ENCODE measurements at regions not wholly inside any gene's neighbourhood (a gene's known extent, or its start where the extent isn't known, plus 50 kb on each side); places are given as distances from the start of the nearest gene placed in this dataset.

GRCh38 chr13:74316547-74316946, 182.3 kb upstream of the KLF12 start:
- no peak for TF ChIP-seq CTCF (conservative IDR thresholded peaks at IDR 0.05)

DNA sequence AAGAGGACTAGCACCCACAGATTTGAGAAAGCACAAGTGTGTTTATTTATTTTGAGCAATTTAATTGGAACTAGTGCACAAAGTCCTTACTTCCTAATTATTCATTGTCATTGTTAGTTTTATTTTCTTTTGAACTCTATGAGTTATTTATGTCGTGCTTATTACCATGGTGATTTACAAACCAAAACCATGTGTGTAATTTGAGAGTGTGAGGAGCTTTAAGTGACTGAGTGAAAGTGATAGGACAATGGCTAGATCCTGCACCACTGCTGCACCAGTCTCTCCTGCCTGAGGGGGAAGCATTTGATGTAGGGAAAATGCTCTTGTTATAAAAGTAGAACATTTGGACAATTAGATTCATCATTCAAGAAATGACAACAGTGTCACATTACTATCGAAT, 172.3 kb upstream of the KLF12 start:
- H3K27ac ChIP-seq = no peak overlapping the region
- TF ChIP-seq CTCF (conservative IDR thresholded peaks at IDR 0.05) = no peak

More at GRCh38 chr13:74316547-74316946, 182.3 kb upstream of the KLF12 start:
- H3K27ac ChIP-seq = no peak overlapping the region

DNA sequence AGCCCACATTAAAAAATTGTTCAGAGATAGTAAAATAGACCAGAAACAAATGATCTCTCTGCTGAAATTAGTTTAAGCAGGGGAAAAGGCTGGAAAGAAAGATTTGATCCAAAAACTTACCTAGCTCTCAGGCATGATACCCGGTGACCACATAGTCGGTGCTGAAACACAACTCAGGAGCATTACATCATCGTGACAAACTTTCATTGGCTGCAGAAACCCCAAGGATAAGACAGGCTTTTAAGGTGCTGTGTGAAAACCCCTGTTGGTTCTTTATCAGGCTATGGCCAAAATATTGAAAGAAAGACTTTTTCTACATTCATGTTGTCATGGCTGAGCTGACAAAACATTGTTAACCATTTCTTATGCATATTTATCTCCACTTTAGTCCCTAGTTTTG, 171.7 kb upstream of the KLF12 start:
- TF ChIP-seq CTCF (conservative IDR thresholded peaks at IDR 0.05) = no peak
- no peak overlapping the region for H3K27ac ChIP-seq

DNA sequence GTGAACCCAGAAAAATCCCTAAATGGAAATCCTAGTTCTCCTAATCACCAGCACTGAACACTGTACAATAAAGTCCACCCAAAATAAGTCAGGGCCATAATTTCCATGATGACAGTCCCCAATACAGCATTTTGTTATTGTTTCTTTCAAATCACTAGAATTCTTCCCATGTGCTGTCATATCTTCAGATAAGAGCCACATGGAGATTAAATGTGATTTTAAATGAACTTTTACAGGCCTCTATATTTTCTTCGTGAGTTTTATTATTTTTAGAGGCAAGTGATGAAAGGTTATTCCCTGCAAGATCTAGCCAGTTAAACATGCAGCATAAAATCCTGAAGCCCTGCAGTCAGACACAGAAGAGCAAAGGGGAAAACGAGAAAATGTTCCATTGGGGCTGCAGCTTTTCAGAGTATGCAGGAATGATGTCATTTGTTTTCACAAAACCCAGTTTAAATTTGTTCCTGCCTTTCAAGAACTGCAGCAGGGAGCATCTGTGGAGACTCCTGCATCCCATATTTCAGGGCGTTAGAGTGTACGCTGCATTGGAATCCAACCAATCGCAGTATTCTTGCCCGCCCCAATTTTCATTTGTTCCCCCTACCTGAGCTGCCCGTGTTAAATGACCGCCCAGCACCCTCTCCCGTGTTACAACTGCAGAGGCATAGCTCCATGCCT, 167.2 kb upstream of the KLF12 start:
- no peak for TF ChIP-seq CTCF (conservative IDR thresholded peaks at IDR 0.05)

GRCh38 chr13:74300162-74300561, 166.0 kb upstream of the KLF12 start:
- TF ChIP-seq CTCF (conservative IDR thresholded peaks at IDR 0.05) = no peak
- H3K27ac ChIP-seq = no peak overlapping the region

More for the DNA sequence above, 167.2 kb upstream of the KLF12 start:
- no peak overlapping the region for H3K27ac ChIP-seq

GRCh38 chr13:74299721-74300120, 165.5 kb upstream of the KLF12 start:
- no peak for TF ChIP-seq CTCF (conservative IDR thresholded peaks at IDR 0.05)
- no peak overlapping the region for H3K27ac ChIP-seq

DNA sequence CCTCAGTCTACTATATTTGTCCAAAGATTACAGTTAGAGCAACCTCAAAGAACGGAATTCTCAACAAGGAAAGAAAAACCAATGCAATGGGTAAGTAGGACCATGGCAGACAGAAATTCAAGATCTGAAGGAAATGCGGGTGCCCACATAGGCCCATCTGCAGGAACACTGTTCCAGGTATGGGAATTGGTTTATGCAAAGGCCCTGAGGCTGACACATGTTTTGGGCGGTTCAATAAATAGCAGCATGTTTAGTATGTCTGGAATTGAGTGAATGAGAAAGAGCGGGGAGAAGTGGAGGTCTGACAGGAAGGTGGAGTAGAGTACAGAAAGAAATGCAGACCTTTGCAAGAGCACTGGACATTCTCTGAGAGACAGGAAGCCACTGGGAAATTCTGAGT, 164.7 kb upstream of the KLF12 start:
- TF ChIP-seq CTCF (conservative IDR thresholded peaks at IDR 0.05) = no peak
- no peak overlapping the region for H3K27ac ChIP-seq
